Progenitor cell of endocrine pancreas (in vitro differentiated cells): ENCODE measurements at regions not wholly inside any gene's neighbourhood (a gene's known extent, or its start where the extent isn't known, plus 50 kb on each side); places are given as distances from the start of the nearest gene placed in this dataset.

Experiments
- DNase-seq: peaks from one replicate; pipeline ENCODE4 v3.0.0; 2021; ENCODE audit warnings: low spot score; ENCODE audit not compliant: unreplicated experiment
- H3K27ac Mint-ChIP-seq: 2 replicates; pipeline ENCODE4 v1.8.0; 2021; ENCODE audit warnings: mild to moderate bottlenecking, moderate library complexity, mixed read lengths
- H3K27me3 Mint-ChIP-seq: 2 replicates; pipeline ENCODE4 v1.8.0; 2021; ENCODE audit warnings: mixed read lengths
- H3K36me3 Mint-ChIP-seq: 2 replicates; pipeline ENCODE4 v1.8.0; 2022; ENCODE audit warnings: mixed read lengths; ENCODE audit not compliant: insufficient read depth
- H3K4me1 Mint-ChIP-seq: 2 replicates; pipeline ENCODE4 v1.8.0; 2021; ENCODE audit warnings: low read depth, mixed read lengths
- H3K4me3 Mint-ChIP-seq: 2 replicates; pipeline ENCODE4 v1.8.0; 2021; ENCODE audit warnings: low read depth, mild to moderate bottlenecking, moderate library complexity, mixed read lengths
- H3K9me3 Mint-ChIP-seq: 2 replicates; pipeline ENCODE4 v1.8.0; 2021; ENCODE audit warnings: low read depth, mixed read lengths
- TF ChIP-seq, protein P1 (sequence below): fragments of 200-600 bp; sonication (generic); IDR thresholded peaks from one replicate; pipeline ENCODE4 v1.5.0; 2021; ENCODE audit warnings: antibody characterized with exemption, mild to moderate bottlenecking; ENCODE audit not compliant: unreplicated experiment

DNA sequence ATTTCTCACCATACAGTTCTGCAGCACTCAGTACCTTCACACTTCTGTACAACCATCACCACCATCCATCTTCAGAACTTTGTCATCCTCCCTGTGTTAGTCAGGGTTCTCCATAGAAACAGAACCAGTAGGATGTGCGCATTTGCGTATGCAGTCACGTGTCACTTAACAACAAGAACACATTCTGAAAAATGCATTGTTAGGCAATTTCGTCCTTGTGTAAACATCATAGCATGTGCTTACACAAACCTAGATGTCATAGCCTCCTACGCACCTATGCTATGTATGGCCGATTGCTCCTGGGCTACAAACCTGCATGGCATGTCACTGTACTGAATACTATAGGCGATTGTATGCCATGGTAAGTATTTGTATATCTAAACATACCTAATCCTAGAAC, 66.2 kb upstream of the PTPRT start:
- Mint-ChIP-seq H3K27me3 (peaks cover 29% of the 10 kb centered on the region), H3K36me3 (no peaks in the 10 kb centered on the region), H3K4me1 (no peaks in the 10 kb centered on the region), H3K9me3 (peaks cover 3% of the 10 kb centered on the region), H3K27ac (no peak overlapping the region), H3K4me3 (no peak overlapping the region)
- TF ChIP-seq, protein P1, sequence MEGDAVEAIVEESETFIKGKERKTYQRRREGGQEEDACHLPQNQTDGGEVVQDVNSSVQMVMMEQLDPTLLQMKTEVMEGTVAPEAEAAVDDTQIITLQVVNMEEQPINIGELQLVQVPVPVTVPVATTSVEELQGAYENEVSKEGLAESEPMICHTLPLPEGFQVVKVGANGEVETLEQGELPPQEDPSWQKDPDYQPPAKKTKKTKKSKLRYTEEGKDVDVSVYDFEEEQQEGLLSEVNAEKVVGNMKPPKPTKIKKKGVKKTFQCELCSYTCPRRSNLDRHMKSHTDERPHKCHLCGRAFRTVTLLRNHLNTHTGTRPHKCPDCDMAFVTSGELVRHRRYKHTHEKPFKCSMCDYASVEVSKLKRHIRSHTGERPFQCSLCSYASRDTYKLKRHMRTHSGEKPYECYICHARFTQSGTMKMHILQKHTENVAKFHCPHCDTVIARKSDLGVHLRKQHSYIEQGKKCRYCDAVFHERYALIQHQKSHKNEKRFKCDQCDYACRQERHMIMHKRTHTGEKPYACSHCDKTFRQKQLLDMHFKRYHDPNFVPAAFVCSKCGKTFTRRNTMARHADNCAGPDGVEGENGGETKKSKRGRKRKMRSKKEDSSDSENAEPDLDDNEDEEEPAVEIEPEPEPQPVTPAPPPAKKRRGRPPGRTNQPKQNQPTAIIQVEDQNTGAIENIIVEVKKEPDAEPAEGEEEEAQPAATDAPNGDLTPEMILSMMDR: no peak
- no peak for DNase-seq

DNA sequence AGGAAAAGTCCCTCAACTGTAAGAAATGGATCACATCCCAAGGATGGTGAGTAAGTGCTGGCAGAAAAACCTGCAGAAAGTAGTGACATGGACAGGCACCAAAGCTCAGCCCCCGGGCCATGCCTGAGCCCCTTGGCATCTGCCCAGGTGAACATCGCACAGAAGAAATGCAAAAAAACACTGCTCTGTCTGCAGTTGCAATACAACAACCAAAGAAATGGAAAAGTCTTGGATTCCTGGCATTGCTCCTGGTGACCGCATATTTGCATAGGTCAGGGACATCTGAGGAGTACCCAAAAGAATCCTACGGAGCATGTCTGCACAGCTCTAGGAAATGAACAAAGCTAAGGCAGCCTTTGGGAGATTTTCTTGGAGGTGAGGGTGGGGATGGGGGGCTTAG, 63.1 kb upstream of the PTPRT start:
- DNase-seq: no peak
- peaks cover 38% of the 10 kb centered on the region for H3K27me3 Mint-ChIP-seq
- no peak overlapping the region for H3K27ac Mint-ChIP-seq
- H3K9me3 Mint-ChIP-seq: no peaks in the 10 kb centered on the region
- TF ChIP-seq, protein P1: no peak
- H3K4me1 Mint-ChIP-seq: no peaks in the 10 kb centered on the region
- no peaks in the 10 kb centered on the region for H3K36me3 Mint-ChIP-seq
- H3K4me3 Mint-ChIP-seq: no peak overlapping the region

DNA sequence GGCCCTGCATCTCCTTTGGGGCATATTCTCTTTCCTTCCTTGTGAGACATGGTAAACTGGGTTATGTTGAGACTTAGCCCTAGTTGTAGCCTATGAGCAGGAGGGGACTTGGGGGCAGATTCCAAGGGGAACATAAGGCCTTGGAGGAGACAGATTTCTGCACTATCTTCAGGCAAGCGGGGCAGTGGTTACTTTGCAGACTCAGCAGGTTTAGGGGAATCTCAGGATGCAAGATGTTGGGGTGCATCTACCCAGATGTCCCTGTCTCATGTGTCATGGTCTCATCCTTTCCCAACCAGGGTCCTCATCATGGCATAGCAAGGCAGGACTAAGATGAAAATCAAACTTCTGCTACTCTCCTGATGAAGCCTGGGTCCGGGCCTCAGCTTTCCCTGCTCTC, 58.6 kb upstream of the PTPRT start:
- Mint-ChIP-seq H3K9me3 (no peaks in the 10 kb centered on the region), H3K4me1 (no peaks in the 10 kb centered on the region), H3K36me3 (no peaks in the 10 kb centered on the region), H3K27me3 (peaks cover 40% of the 10 kb centered on the region), H3K27ac (no peak overlapping the region), H3K4me3 (no peak overlapping the region)
- DNase-seq: no peak
- TF ChIP-seq, protein P1: no peak

- peak overlapping the region; percentile 38 for H3K27ac Mint-ChIP-seq
- H3K4me3 Mint-ChIP-seq: no peak overlapping the region
- no peaks in the 10 kb centered on the region for H3K4me1 Mint-ChIP-seq
- no peaks in the 10 kb centered on the region for H3K36me3 Mint-ChIP-seq
- DNase-seq: no peak
- no peaks in the 10 kb centered on the region for H3K9me3 Mint-ChIP-seq
- H3K27me3 Mint-ChIP-seq: peaks cover 33% of the 10 kb centered on the region
- TF ChIP-seq, protein P1: no peak
Observed at GRCh38 chr20:43247361-43247760, 57.7 kb upstream of the PTPRT start.

- Mint-ChIP-seq H3K4me3 (no peak overlapping the region), H3K27ac (no peak overlapping the region), H3K36me3 (no peaks in the 10 kb centered on the region), H3K4me1 (no peaks in the 10 kb centered on the region), H3K9me3 (no peaks in the 10 kb centered on the region), H3K27me3 (peaks cover 29% of the 10 kb centered on the region)
- no peak for DNase-seq
- TF ChIP-seq, protein P1: no peak
Observed at GRCh38 chr20:43244647-43245046, 54.9 kb upstream of the PTPRT start.
